Endothelial cell of umbilical vein (primary cell): ENCODE measurements at regions not wholly inside any gene's neighbourhood (a gene's known extent, or its start where the extent isn't known, plus 50 kb on each side); places are given as distances from the start of the nearest gene placed in this dataset.

Experiments
- BruUV-seq: library from RNA; stranded (reverse); fragments of 400-500 nt; replicated peaks from 2 replicates; lab custom pipeline; 2021; lab: Mats Ljungman, UMichigan
- CTCF ChIA-PET: fragments of 300-600, 350-600 bp; sonication (Branson Sonifier 250); formaldehyde crosslinking; loops from one replicate; lab custom pipeline; 2021; ENCODE audit warnings: antibody characterized with exemption, inconsistent platforms; lab: Charles Lee
- POLR2A ChIA-PET: fragments of 300-600, 350-600 bp; sonication (Branson Sonifier 250); formaldehyde crosslinking; loops from one replicate; lab custom pipeline; 2021; ENCODE audit warnings: antibody characterized with exemption, inconsistent platforms; lab: Charles Lee
- DNase-seq: peaks from one replicate; pipeline ENCODE4 v3.0.0-alpha.2; 2011; ENCODE audit warnings: low read depth, low spot score
- FAIRE-seq: peaks from 2 replicates; lab custom pipeline; 2011; peaks lifted over from hg19 to GRCh38; lab: Jason Lieb, UNC
- H2AFZ ChIP-seq: 2 replicates; pipeline ENCODE4 v1.6.0; 2012; ENCODE audit warnings: low read depth, low read length, control low read depth, inconsistent platforms
- H3K27ac ChIP-seq: 2 replicates; pipeline ENCODE4 v1.5.1; 2011; ENCODE audit warnings: low read depth, mild to moderate bottlenecking, control low read depth, low read length, moderate library complexity; ENCODE audit not compliant: insufficient read depth
- H3K27me3 ChIP-seq, 2 experiments: 2 replicates each; pipeline versions ENCODE4 v1.6.0 to v1.6.1; 2011; ENCODE audit warnings: low read length in 2 of 2, mixed read lengths in 1 of 2; ENCODE audit not compliant: control insufficient read depth in 2 of 2, insufficient read depth in 2 of 2
- H3K36me3 ChIP-seq, 2 experiments: 2 replicates in 1 of 2; 3 replicates in 1 of 2; pipeline ENCODE4 v1.5.1; 2011; ENCODE audit warnings: low read length in 2 of 2, mild to moderate bottlenecking in 1 of 2, moderate library complexity in 1 of 2; ENCODE audit not compliant: control insufficient read depth in 2 of 2, insufficient read depth in 2 of 2; ENCODE audit errors: extremely low read depth in 1 of 2
- H3K4me1 ChIP-seq: 3 replicates; pipeline ENCODE4 v1.5.1; 2011; ENCODE audit warnings: mild to moderate bottlenecking, low read length; ENCODE audit not compliant: control insufficient read depth, insufficient read depth; ENCODE audit errors: extremely low read depth
- H3K4me2 ChIP-seq: 2 replicates; pipeline ENCODE4 v1.6.1; 2011; ENCODE audit warnings: low read length, control low read depth, mixed read lengths; ENCODE audit not compliant: insufficient read depth
- H3K4me3 ChIP-seq, 3 experiments: fragments of 200-600 bp in 1 of 3; sonication (generic), shearing (Covaris generic) in 1 of 3; replicated peaks in 1 of 3; 2 replicates each; pipeline ENCODE4 v1.5.1; 2011 to 2016; ENCODE audit warnings: control low read depth in 3 of 3, low read length in 3 of 3, mild to moderate bottlenecking in 2 of 3, inconsistent platforms in 1 of 3, low read depth in 1 of 3, moderate library complexity in 1 of 3; ENCODE audit not compliant: insufficient read depth in 1 of 3
- H3K79me2 ChIP-seq: 2 replicates; pipeline ENCODE4 v1.6.0; 2012; ENCODE audit warnings: low read length, inconsistent platforms; ENCODE audit not compliant: control insufficient read depth, insufficient read depth
- H3K9ac ChIP-seq: replicated peaks from 2 replicates; pipeline ENCODE3; 2011; ENCODE audit warnings: low read length, control low read depth; ENCODE audit not compliant: insufficient read depth; ENCODE audit errors: extremely low read depth
- H3K9me1 ChIP-seq: replicated peaks from 3 replicates; pipeline ENCODE4 v1.6.0; 2011; ENCODE audit warnings: mild to moderate bottlenecking, low read length; ENCODE audit not compliant: control insufficient read depth, insufficient read depth; ENCODE audit errors: extremely low read depth
- H3K9me3 ChIP-seq: replicated peaks from 2 replicates; pipeline ENCODE4 v1.5.1; 2012; ENCODE audit warnings: low read length, inconsistent platforms; ENCODE audit not compliant: control insufficient read depth, insufficient read depth
- H4K20me1 ChIP-seq: replicated peaks from 2 replicates; pipeline ENCODE3; 2011; ENCODE audit warnings: mild to moderate bottlenecking, low read length; ENCODE audit not compliant: control insufficient read depth, insufficient read depth; ENCODE audit errors: extremely low read depth
- CTCF ChIP-seq, 2 donors: IDR thresholded peaks; 1 replicate in 1 of 2; 2 replicates in 1 of 2; pipeline ENCODE4 v1.5.1; 2011; ENCODE audit warnings: low read length in 2 of 2, mild to moderate bottlenecking in 2 of 2, moderate library complexity in 2 of 2, control low read depth in 1 of 2, inconsistent platforms in 1 of 2, low read depth in 1 of 2; ENCODE audit not compliant: insufficient read depth in 1 of 2; ENCODE audit errors: extremely low read depth in 1 of 2
- EZH2 ChIP-seq: IDR thresholded peaks from 2 replicates; pipeline ENCODE4 v1.6.1; 2012; ENCODE audit warnings: borderline replicate concordance, low read depth, mild to moderate bottlenecking, moderate library complexity, low read length, inconsistent platforms; ENCODE audit not compliant: severe bottlenecking
- FOS ChIP-seq: IDR thresholded peaks from 2 replicates; pipeline ENCODE4 v1.6.1; 2011; ENCODE audit warnings: mild to moderate bottlenecking, low read length, moderate library complexity, borderline replicate concordance; ENCODE audit not compliant: insufficient read depth
- GATA2 ChIP-seq: IDR thresholded peaks from 2 replicates; pipeline ENCODE4 v1.7.0; 2011; ENCODE audit warnings: low read depth, mild to moderate bottlenecking, moderate library complexity, mixed read lengths, low read length; ENCODE audit not compliant: insufficient read length, insufficient read depth
- JUN ChIP-seq: IDR thresholded peaks from 2 replicates; pipeline ENCODE4 v1.6.1; 2011; ENCODE audit warnings: borderline replicate concordance, low read depth; ENCODE audit not compliant: insufficient read length, insufficient read depth
- MAX ChIP-seq: IDR thresholded peaks from 2 replicates; pipeline ENCODE4 v1.6.1; 2011; ENCODE audit not compliant: insufficient read depth, insufficient read length
- MYC ChIP-seq: IDR thresholded peaks from one replicate; pipeline ENCODE4 v1.6.1; 2011; ENCODE audit warnings: mild to moderate bottlenecking, low read depth, low read length
- POLR2A ChIP-seq: IDR thresholded peaks from 2 replicates; pipeline ENCODE4 v1.6.1; 2012; ENCODE audit warnings: low read depth, mild to moderate bottlenecking, control low read depth, low read length
- POLR2AphosphoS5 ChIP-seq: IDR thresholded peaks from 2 replicates; pipeline ENCODE4 v1.6.1; 2012; ENCODE audit warnings: low read depth, mild to moderate bottlenecking, control low read depth, low read length, moderate library complexity; ENCODE audit not compliant: insufficient read depth
- dilution Hi-C: fragments of 300-500 bp; cut with MboI; formaldehyde crosslinking; loops from one replicate; pipeline ENCODE4 v1.15.0; 2019; ENCODE audit warnings: low sequenced_read_pairs; ENCODE audit not compliant: extremely low pct_ligation_motif_present
- intact Hi-C: fragments of 100-400 bp; cut with micrococcal nuclease; formaldehyde crosslinking; loops from one replicate; pipeline ENCODE4 v1.10.0; 2022

DNA sequence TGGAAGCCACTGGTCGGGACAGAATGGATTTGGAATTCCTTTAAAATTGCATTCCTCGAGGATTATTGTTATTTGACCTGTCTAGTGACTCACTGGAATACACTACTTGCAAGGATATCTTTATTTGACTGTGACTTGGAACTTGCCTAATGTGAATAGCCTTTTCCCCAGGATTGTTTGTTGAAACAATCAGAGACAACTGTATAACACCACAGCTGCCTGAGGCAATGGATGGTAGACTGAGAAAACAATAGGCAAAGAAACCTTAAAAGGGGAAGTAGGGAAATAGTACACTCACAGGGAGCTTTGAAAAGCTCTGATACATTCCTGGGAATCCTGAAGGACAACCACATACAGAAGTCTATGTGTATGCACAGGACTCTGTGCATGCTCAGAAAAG, 465.3 kb downstream of the BMP2 start:
- H4K20me1 ChIP-seq = no peaks in the 10 kb centered on the region
- CTCF ChIA-PET = no interaction called here
- H3K27me3 ChIP-seq = no peaks in the 10 kb centered on the region
- no TSS peak for BruUV-seq
- no peaks in the 10 kb centered on the region for H3K79me2 ChIP-seq
- no peaks in the 10 kb centered on the region for H3K4me1 ChIP-seq
- no peaks in the 10 kb centered on the region for H3K9me1 ChIP-seq
- no peak overlapping the region for H3K4me2 ChIP-seq
- TF ChIP-seq FOS (no peak), POLR2AphosphoS5 (no peak), JUN (no peak), GATA2 (no peak), EZH2 (no peak), MAX (no peak), POLR2A (no peak), CTCF (IDR thresholded peaks at IDR 0.05; ENCODE audit: extremely low read depth in 1 of 2, insufficient read depth in 1 of 2, low read depth in 1 of 2, low read length in 2 of 2) (no peak), MYC (no peak)
- dilution Hi-C loops (no loop called here), intact Hi-C loops (no loop called here)
- H3K4me3 ChIP-seq = no peak overlapping the region
- no peak overlapping the region for H3K9ac ChIP-seq
- H3K27ac ChIP-seq = no peak overlapping the region
- POLR2A ChIA-PET = no interaction called here
- DNase-seq (no peak), FAIRE-seq (no peak)
- no peaks in the 10 kb centered on the region for H3K36me3 ChIP-seq
- no peaks in the 10 kb centered on the region for H3K9me3 ChIP-seq
- no peak overlapping the region for H2AFZ ChIP-seq
